GM10266 (cell line): ENCODE measurements at regions not wholly inside any gene's neighbourhood (a gene's known extent, or its start where the extent isn't known, plus 50 kb on each side); places are given as distances from the start of the nearest gene placed in this dataset.
"Not testable (repeated sequence)": the region's sequence is repeated elsewhere in the genome, so short reads cannot be mapped to it uniquely, and the experiment has no call there.

ENCODE experiments used
- DNase-seq: peaks from one replicate; pipeline ENCODE4 v3.0.0; 2012; ENCODE audit errors: extremely low spot score
- CTCF ChIP-seq: IDR thresholded peaks from 2 replicates; pipeline ENCODE4 v1.5.1; 2012; ENCODE audit warnings: mild to moderate bottlenecking, low read depth; ENCODE audit not compliant: control insufficient read depth, insufficient read depth; ENCODE audit errors: missing control alignments

- no peak for DNase-seq
- no peak for TF ChIP-seq CTCF
Observed at GRCh38 chr4:75422998-75423397, 91.2 kb downstream of the RCHY1 start.

GRCh38 chr4:75412746-75413145 is 101.5 kb downstream of the RCHY1 start:
- no peak for DNase-seq
- TF ChIP-seq CTCF: no peak

GRCh38 chr4:75398501-75398900 is 115.7 kb downstream of the RCHY1 start:
- no peak for DNase-seq
- no peak for TF ChIP-seq CTCF

GRCh38 chr4:75391489-75392166 is 122.6 kb downstream of the RCHY1 start:
- TF ChIP-seq CTCF: no peak
- no peak for DNase-seq

- not testable (repeated sequence) for DNase-seq
Observed at GRCh38 chr4:75386426-75386825, 127.8 kb downstream of the RCHY1 start.

DNA sequence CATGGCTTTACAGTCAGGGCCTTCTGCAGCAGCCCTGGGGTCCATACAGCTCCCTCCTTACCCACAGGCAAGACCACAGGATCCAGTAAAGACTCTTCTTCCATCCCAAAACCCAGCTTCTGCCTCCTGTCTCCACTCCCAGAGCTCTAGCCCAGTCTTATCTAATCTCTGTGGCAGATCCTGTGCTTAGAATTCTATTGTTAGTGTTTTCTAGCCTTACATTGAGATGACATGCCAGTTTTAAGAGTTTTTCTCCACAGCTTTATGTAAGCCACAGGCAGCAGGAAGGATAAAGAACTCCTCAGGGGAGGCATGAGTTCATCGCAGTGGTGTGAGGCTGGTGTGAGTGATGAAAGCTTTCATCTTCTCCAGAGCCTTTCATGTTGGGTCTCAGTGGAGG is 129.1 kb downstream of the RCHY1 start:
- DNase-seq: no peak
- no peak for TF ChIP-seq CTCF

DNA sequence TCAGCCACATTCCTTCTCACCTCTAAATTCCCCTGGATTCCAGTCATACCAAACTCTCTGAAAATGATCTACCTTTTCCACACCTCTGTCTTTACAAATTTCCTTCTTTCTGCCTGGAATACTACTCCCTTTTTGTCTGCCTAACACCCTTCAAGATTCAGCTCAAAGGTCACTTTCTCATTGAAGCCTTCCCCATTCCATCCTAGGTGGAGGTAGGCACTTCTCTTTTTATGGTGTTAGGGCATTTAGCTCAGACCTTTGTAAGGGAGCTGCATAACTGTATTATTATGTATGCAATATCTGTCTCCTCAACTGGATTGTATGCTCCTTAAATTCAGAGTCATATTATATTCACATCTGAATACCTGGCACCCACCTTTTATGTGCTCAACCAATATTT is 137.7 kb downstream of the RCHY1 start:
- no peak for DNase-seq
- TF ChIP-seq CTCF: no peak

DNA sequence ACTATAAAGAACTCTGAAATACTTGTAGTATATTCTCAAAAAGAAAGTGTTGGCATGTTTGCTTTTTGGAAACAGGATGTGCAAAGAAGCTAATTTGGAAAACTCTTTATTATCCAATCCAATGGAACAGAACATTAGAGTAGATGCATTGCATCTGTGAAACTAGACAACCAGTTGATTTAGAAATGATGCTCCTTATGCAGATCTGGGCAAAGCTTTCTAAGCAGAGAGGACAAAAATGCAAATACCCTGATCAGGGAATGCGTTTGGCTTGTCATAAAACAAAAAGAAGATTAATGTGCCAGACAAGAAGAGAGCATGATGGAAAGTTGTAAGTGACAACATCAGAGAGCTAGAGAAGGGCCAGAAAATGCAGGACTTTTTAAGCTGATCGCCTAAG is 142.3 kb downstream of the RCHY1 start:
- DNase-seq: no peak

More for the DNA sequence above, 142.3 kb downstream of the RCHY1 start:
- no peak for TF ChIP-seq CTCF
